K562 (cell line): ENCODE measurements at regions not wholly inside any gene's neighbourhood (a gene's known extent, or its start where the extent isn't known, plus 50 kb on each side); places are given as distances from the start of the nearest gene placed in this dataset.

Experiments
- ATAC-seq: fragments of 200-7000 bp; cut with Tn5 transposase; 3 replicates; pipeline ENCODE4 v1.9.1; 2020; ENCODE audit warnings: moderate library complexity
- BruUV-seq: library from RNA; stranded (reverse); fragments of 400-500 nt; replicated peaks from 2 replicates; lab custom pipeline; 2021; lab: Mats Ljungman, UMichigan
- CTCF ChIA-PET: fragments of 300-600 bp; formaldehyde crosslinking; extraction: SDS; loops from one replicate; lab custom pipeline; 2021; ENCODE audit warnings: low intra/inter-chr PET ratio; lab: Yijun Ruan, JAX
- POLR2A ChIA-PET: fragments of 300-600, 350-650 bp; sonication (Branson Sonifier 250); formaldehyde crosslinking; extraction: SDS; loops from one replicate; lab custom pipeline; 2021; ENCODE audit warnings: antibody characterized with exemption, inconsistent platforms; lab: Yijun Ruan, JAX
- DNase-seq, 4 experiments: peaks; one replicate each; pipeline versions ENCODE4 v3.0.0 to v3.0.0-alpha.2; 2011 to 2018; ENCODE audit warnings: low spot score in 3 of 4, mixed read lengths in 3 of 4; ENCODE audit errors: extremely low read depth in 1 of 4
- FAIRE-seq: peaks from 2 replicates; lab custom pipeline; 2011; peaks lifted over from hg19 to GRCh38; lab: Jason Lieb, UNC
- H2AFZ ChIP-seq: 2 replicates; pipeline ENCODE4 v1.6.0; 2011; ENCODE audit warnings: low read depth, low read length, control low read depth, inconsistent platforms
- H3K27ac ChIP-seq: fragments of 200-600 bp; 3 replicates; pipeline ENCODE4 v1.8.0; 2011; ENCODE audit warnings: low read depth, mild to moderate bottlenecking, control low read depth, inconsistent platforms, low read length, moderate library complexity, mixed read lengths; ENCODE audit errors: extremely low read depth
- H3K27me3 ChIP-seq, 2 experiments: fragments of 300-600 bp in 1 of 2; 2 replicates in 1 of 2; 3 replicates in 1 of 2; pipeline versions ENCODE4 v1.6.0 to v1.8.0; 2011; ENCODE audit warnings: inconsistent platforms in 2 of 2, low read length in 2 of 2, mild to moderate bottlenecking in 1 of 2, mixed read lengths in 1 of 2, moderate library complexity in 1 of 2; ENCODE audit not compliant: control insufficient read depth in 2 of 2, insufficient read depth in 2 of 2
- H3K36me3 ChIP-seq: fragments of 300-600 bp; 3 replicates; pipeline ENCODE4 v1.8.0; 2011; ENCODE audit warnings: mild to moderate bottlenecking, low read length, inconsistent platforms; ENCODE audit not compliant: control insufficient read depth, insufficient read depth
- H3K4me1 ChIP-seq, 2 experiments: fragments of 200-600 bp in 1 of 2; replicated peaks in 1 of 2; 2 replicates in 1 of 2; 3 replicates in 1 of 2; pipeline versions ENCODE4 v1.5.1 to v1.8.0; 2011; ENCODE audit warnings: inconsistent platforms in 2 of 2, low read length in 2 of 2, mild to moderate bottlenecking in 1 of 2, mixed read lengths in 1 of 2, moderate library complexity in 1 of 2; ENCODE audit not compliant: control insufficient read depth in 2 of 2, insufficient read depth in 2 of 2
- H3K4me2 ChIP-seq: 2 replicates; pipeline ENCODE4 v1.6.1; 2011; ENCODE audit warnings: low read length, control low read depth, inconsistent platforms, mixed read lengths; ENCODE audit not compliant: insufficient read depth
- H3K4me3 ChIP-seq: fragments of 200-600 bp; sonication (generic), shearing (Covaris generic); 2 replicates; pipeline ENCODE4 v1.5.1; 2016; ENCODE audit warnings: control low read depth, inconsistent platforms
- H3K79me2 ChIP-seq: fragments of 200-600 bp; 3 replicates; pipeline ENCODE4 v1.8.0; 2011; ENCODE audit warnings: low read length, inconsistent platforms; ENCODE audit not compliant: control insufficient read depth, insufficient read depth
- H3K9ac ChIP-seq, 2 experiments: 2 replicates each; pipeline versions ENCODE4 v1.6.0 to v1.6.1; 2011; ENCODE audit warnings: low read depth in 2 of 2, low read length in 2 of 2, control low read depth in 1 of 2, inconsistent platforms in 1 of 2, mild to moderate bottlenecking in 1 of 2, mixed read lengths in 1 of 2; ENCODE audit not compliant: insufficient read depth in 1 of 2
- H3K9me1 ChIP-seq: one replicate; pipeline ENCODE4 v1.6.0; 2011; ENCODE audit warnings: inconsistent platforms, mild to moderate bottlenecking, low read length, moderate library complexity; ENCODE audit not compliant: control insufficient read depth, insufficient read depth
- H3K9me3 ChIP-seq: replicated peaks from 2 replicates; pipeline ENCODE4 v1.5.1; 2011; ENCODE audit warnings: low read depth, low read length, inconsistent platforms; ENCODE audit not compliant: control insufficient read depth, insufficient read depth
- H4K20me1 ChIP-seq: replicated peaks from 2 replicates; pipeline ENCODE4 v1.6.1; 2011; ENCODE audit warnings: low read length, inconsistent platforms, mixed read lengths; ENCODE audit not compliant: control insufficient read depth, insufficient read depth
- DACH1 ChIP-seq: fragments of 450-650 bp; IDR thresholded peaks from 2 replicates; pipeline ENCODE4 v1.6.1; 2018; ENCODE audit not compliant: partially characterized antibody
- FOS ChIP-seq: IDR thresholded peaks from 3 replicates; pipeline ENCODE4 v1.6.1; 2011; ENCODE audit not compliant: insufficient read length; ENCODE audit errors: extremely low read depth
- FOXK2 ChIP-seq, 2 experiments: fragments of 450-650 bp; IDR thresholded peaks in 1 of 2; conservative IDR thresholded peaks in 1 of 2; 2 replicates each; pipeline ENCODE4 v1.6.1; 2016; ENCODE audit warnings: low read depth in 2 of 2, mild to moderate bottlenecking in 1 of 2
- GABPB1 ChIP-seq: sonication (generic); formaldehyde crosslinking; IDR thresholded peaks from 2 replicates; pipeline ENCODE4 v1.8.0; 2022; ENCODE audit warnings: mild to moderate bottlenecking, missing genetic modification reagents
- HMG20A ChIP-seq: fragments of 450-650 bp; formaldehyde crosslinking; conservative IDR thresholded peaks from 2 replicates; pipeline ENCODE4 v1.4.0; 2020; ENCODE audit warnings: mild to moderate bottlenecking, mixed read lengths
- MAFF ChIP-seq: IDR thresholded peaks from 2 replicates; pipeline ENCODE4 v1.6.1; 2012; ENCODE audit warnings: low read length, improper control_type of control experiment
- MECOM ChIP-seq: fragments of 250-450 bp; sonication (Bioruptor Pico); IDR thresholded peaks from 2 replicates; pipeline ENCODE4 v1.8.0; 2022; ENCODE audit warnings: inconsistent platforms
- MYNN ChIP-seq, 2 experiments: sonication (generic); formaldehyde crosslinking in 1 of 2; IDR thresholded peaks; 2 replicates each; pipeline versions ENCODE4 v1.5.0 to v1.6.1; 2016 to 2020; ENCODE audit warnings: antibody characterized with exemption in 1 of 2, missing genetic modification reagents in 1 of 2
- NONO ChIP-seq, 2 experiments: fragments of 200-400 bp in 1 of 2; fragments of 450-650 bp in 1 of 2; formaldehyde crosslinking in 1 of 2; IDR thresholded peaks; 2 replicates each; pipeline ENCODE4 v1.6.1; 2017; ENCODE audit warnings: low read depth in 2 of 2, mild to moderate bottlenecking in 2 of 2, moderate library complexity in 2 of 2, low read length in 1 of 2
- SLC30A9 ChIP-seq: fragments of 250-450 bp; sonication (Bioruptor Pico); IDR thresholded peaks from 2 replicates; pipeline ENCODE4 v1.8.0; 2022; ENCODE audit warnings: mild to moderate bottlenecking, moderate library complexity
- SRSF9 ChIP-seq: fragments of 200-400 bp; formaldehyde crosslinking; IDR thresholded peaks from 2 replicates; pipeline ENCODE4 v1.6.1; 2017; ENCODE audit warnings: low read depth, low read length, borderline replicate concordance
- ZNF695 ChIP-seq: fragments of 450-650 bp; formaldehyde crosslinking; IDR thresholded peaks from 2 replicates; pipeline ENCODE4 v1.4.0; 2020; ENCODE audit warnings: mild to moderate bottlenecking, moderate library complexity
- WGBS: fragments of 100-300 bp; shearing (Covaris generic); methylation state at CpG from one replicate; pipeline ENCODE4 v1.1.6; 2016; ENCODE audit warnings: low coverage, mixed read lengths; ENCODE audit not compliant: insufficient coverage; ENCODE audit errors: missing lambda C conversion rate; 5-methylcytosine and 5-hydroxymethylcytosine counted together
- in situ Hi-C: fragments of 300-500 bp; cut with MboI; formaldehyde crosslinking; loops from 4 replicates; pipeline ENCODE4 v1.15.0; 2018; ENCODE audit warnings: inconsistent platforms, mixed read lengths
- intact Hi-C: fragments of 100-400 bp; cut with micrococcal nuclease; formaldehyde crosslinking; loops from 2 replicates; pipeline ENCODE4 v1.14.2; 2022
- TF ChIP-seq, protein P1 (sequence below): conservative IDR thresholded peaks from 2 replicates; pipeline ENCODE4 v1.6.1; 2011; ENCODE audit warnings: low read depth, mild to moderate bottlenecking, low read length; ENCODE audit not compliant: control insufficient read depth
- TF ChIP-seq, protein P2 (sequence below): fragments of 250-450 bp; sonication (Bioruptor Pico); IDR thresholded peaks from 2 replicates; pipeline ENCODE4 v1.9.0; 2021; ENCODE audit warnings: mild to moderate bottlenecking
- TF ChIP-seq, protein P3 (sequence below): fragments of 250-450 bp; sonication (Bioruptor Pico); IDR thresholded peaks from 2 replicates; pipeline ENCODE4 v1.4.0; 2020
- TF ChIP-seq, protein P4 (sequence below): fragments of 450-650 bp; IDR thresholded peaks from 2 replicates; pipeline ENCODE4 v1.6.1; 2016

GRCh38 chr14:38079886-38080285 lies 127.8 kb upstream of the SSTR1 start:
- H3K27me3 ChIP-seq = no peaks in the 10 kb centered on the region
- H3K9me3 ChIP-seq = no peaks in the 10 kb centered on the region
- no peaks in the 10 kb centered on the region for H3K9me1 ChIP-seq
- BruUV-seq = no TSS peak
- H4K20me1 ChIP-seq = no peaks in the 10 kb centered on the region
- DNase-seq (no peak), FAIRE-seq (no peak), ATAC-seq (no peak)
- WGBS = 0% methylated on average over 1 of the region's 1 CpG
- H3K4me2 ChIP-seq = no peak overlapping the region
- intact Hi-C loops (no loop called here), in situ Hi-C loops (no loop called here)
- H2AFZ ChIP-seq = no peak overlapping the region
- H3K27ac ChIP-seq = no peak overlapping the region
- ChIA-PET POLR2A (no interaction called here), CTCF (no interaction called here)
- no peak overlapping the region for H3K4me3 ChIP-seq
- H3K36me3 ChIP-seq = no peaks in the 10 kb centered on the region
- no peaks in the 10 kb centered on the region for H3K4me1 ChIP-seq
- no peaks in the 10 kb centered on the region for H3K79me2 ChIP-seq
- TF ChIP-seq, protein P1, sequence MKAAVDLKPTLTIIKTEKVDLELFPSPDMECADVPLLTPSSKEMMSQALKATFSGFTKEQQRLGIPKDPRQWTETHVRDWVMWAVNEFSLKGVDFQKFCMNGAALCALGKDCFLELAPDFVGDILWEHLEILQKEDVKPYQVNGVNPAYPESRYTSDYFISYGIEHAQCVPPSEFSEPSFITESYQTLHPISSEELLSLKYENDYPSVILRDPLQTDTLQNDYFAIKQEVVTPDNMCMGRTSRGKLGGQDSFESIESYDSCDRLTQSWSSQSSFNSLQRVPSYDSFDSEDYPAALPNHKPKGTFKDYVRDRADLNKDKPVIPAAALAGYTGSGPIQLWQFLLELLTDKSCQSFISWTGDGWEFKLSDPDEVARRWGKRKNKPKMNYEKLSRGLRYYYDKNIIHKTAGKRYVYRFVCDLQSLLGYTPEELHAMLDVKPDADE = no peak
- TF ChIP-seq MECOM (CRISPR knock-in tag) = no peak
- TF ChIP-seq, protein P2, sequence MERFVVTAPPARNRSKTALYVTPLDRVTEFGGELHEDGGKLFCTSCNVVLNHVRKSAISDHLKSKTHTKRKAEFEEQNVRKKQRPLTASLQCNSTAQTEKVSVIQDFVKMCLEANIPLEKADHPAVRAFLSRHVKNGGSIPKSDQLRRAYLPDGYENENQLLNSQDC (CRISPR knock-in tag) = no peak
- TF ChIP-seq FOXK2 (conservative IDR thresholded peaks at IDR 0.05 in 1 of 2, IDR thresholded peaks at IDR 0.05 in 1 of 2; ENCODE audit: low read depth in 2 of 2) = no peak
- TF ChIP-seq ZNF695 (CRISPR knock-in tag) = no peak
- TF ChIP-seq, protein P3, sequence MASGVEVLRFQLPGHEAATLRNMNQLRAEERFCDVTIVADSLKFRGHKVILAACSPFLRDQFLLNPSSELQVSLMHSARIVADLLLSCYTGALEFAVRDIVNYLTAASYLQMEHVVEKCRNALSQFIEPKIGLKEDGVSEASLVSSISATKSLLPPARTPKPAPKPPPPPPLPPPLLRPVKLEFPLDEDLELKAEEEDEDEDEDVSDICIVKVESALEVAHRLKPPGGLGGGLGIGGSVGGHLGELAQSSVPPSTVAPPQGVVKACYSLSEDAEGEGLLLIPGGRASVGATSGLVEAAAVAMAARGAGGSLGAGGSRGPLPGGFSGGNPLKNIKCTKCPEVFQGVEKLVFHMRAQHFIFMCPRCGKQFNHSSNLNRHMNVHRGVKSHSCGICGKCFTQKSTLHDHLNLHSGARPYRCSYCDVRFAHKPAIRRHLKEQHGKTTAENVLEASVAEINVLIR (CRISPR knock-in tag) = no peak
- no peak for TF ChIP-seq MAFF
- TF ChIP-seq, protein P4, sequence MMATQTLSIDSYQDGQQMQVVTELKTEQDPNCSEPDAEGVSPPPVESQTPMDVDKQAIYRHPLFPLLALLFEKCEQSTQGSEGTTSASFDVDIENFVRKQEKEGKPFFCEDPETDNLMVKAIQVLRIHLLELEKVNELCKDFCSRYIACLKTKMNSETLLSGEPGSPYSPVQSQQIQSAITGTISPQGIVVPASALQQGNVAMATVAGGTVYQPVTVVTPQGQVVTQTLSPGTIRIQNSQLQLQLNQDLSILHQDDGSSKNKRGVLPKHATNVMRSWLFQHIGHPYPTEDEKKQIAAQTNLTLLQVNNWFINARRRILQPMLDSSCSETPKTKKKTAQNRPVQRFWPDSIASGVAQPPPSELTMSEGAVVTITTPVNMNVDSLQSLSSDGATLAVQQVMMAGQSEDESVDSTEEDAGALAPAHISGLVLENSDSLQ = no peak
- no peak for TF ChIP-seq GABPB1 (CRISPR knock-in tag)
- TF ChIP-seq NONO (IDR thresholded peaks at IDR 0.05; ENCODE audit: low read depth in 2 of 2, low read length in 1 of 2) = no peak
- TF ChIP-seq DACH1 = no peak
- no peak for TF ChIP-seq SRSF9
- no peak for TF ChIP-seq HMG20A (CRISPR knock-in tag)
- TF ChIP-seq FOS = no peak
- no peak for TF ChIP-seq SLC30A9
- no peak for TF ChIP-seq MYNN (IDR thresholded peaks at IDR 0.05)
- TF ChIP-seq MYNN (CRISPR knock-in tag; IDR thresholded peaks at IDR 0.05) = no peak
- TF ChIP-seq, all 486 proteins: peak for 0
- H3K9ac ChIP-seq = no peak overlapping the region
